ENCODE measurements at regions not wholly inside any gene's neighbourhood (a gene's known extent, or its start where the extent isn't known, plus 50 kb on each side); places are given as distances from the start of the nearest gene placed in this dataset.

- TF ChIP-seq ZNF274 (IDR thresholded peaks at IDR 0.05; ENCODE audit: low read depth, low read length) (no peak), YY1 (IDR thresholded peaks at IDR 0.05; ENCODE audit: insufficient read depth, insufficient read length) (no peak)
Measured at GRCh38 chr10:33102071-33102470, 144.0 kb upstream of the ITGB1 start.

Measured in NT2/D1 (cell line).